ENCODE measurements at regions not wholly inside any gene's neighbourhood (a gene's known extent, or its start where the extent isn't known, plus 50 kb on each side); places are given as distances from the start of the nearest gene placed in this dataset.

GRCh38 chr18:22346953-22347605 is 70.6 kb downstream of the CTAGE1 start:
- DNase-seq (ENCODE audit: low read depth), result no peak
- H3K4me3 ChIP-seq (ENCODE audit: low read depth, low read length), result no peak overlapping the region
- TF ChIP-seq CTCF (conservative IDR thresholded peaks at IDR 0.05; ENCODE audit: low read depth, low read length), result no peak

- TF ChIP-seq CTCF (conservative IDR thresholded peaks at IDR 0.05; ENCODE audit: low read depth, low read length), result no peak
- no peak overlapping the region for H3K4me3 ChIP-seq (ENCODE audit: low read depth, low read length)
Observed at GRCh38 chr18:22346401-22346952, 71.2 kb downstream of the CTAGE1 start.

GRCh38 chr18:22345718-22346117 is 72.0 kb downstream of the CTAGE1 start:
- DNase-seq (ENCODE audit: low read depth), result no peak
- TF ChIP-seq CTCF (conservative IDR thresholded peaks at IDR 0.05; ENCODE audit: low read depth, low read length), result no peak

More at GRCh38 chr18:22346401-22346952, 71.2 kb downstream of the CTAGE1 start:
- DNase-seq (ENCODE audit: low read depth), result no peak

GRCh38 chr18:22344908-22345670 is 72.6 kb downstream of the CTAGE1 start:
- DNase-seq (ENCODE audit: low read depth), result no peak
- H3K4me3 ChIP-seq (ENCODE audit: low read depth, low read length), result no peak overlapping the region
- TF ChIP-seq CTCF (conservative IDR thresholded peaks at IDR 0.05; ENCODE audit: low read depth, low read length), result no peak

More at GRCh38 chr18:22345718-22346117, 72.0 kb downstream of the CTAGE1 start:
- H3K4me3 ChIP-seq (ENCODE audit: low read depth, low read length), result no peak overlapping the region

GRCh38 chr18:22344445-22344844 is 73.3 kb downstream of the CTAGE1 start:
- no peak for TF ChIP-seq CTCF (conservative IDR thresholded peaks at IDR 0.05; ENCODE audit: low read depth, low read length)
- no peak for DNase-seq (ENCODE audit: low read depth)
- H3K4me3 ChIP-seq (ENCODE audit: low read depth, low read length), result no peak overlapping the region

GRCh38 chr18:22343613-22344012 is 74.1 kb downstream of the CTAGE1 start:
- H3K4me3 ChIP-seq (ENCODE audit: low read depth, low read length), result no peak overlapping the region
- no peak for TF ChIP-seq CTCF (conservative IDR thresholded peaks at IDR 0.05; ENCODE audit: low read depth, low read length)
- no peak for DNase-seq (ENCODE audit: low read depth)
